CD4-positive, alpha-beta T cell (primary cell): ENCODE measurements at regions not wholly inside any gene's neighbourhood (a gene's known extent, or its start where the extent isn't known, plus 50 kb on each side); places are given as distances from the start of the nearest gene placed in this dataset.

Experiments used
- ATAC-seq: fragments of 200-7000 bp; cut with Tn5 transposase; one replicate; pipeline ENCODE4 v1.10.0; 2022; ENCODE audit warnings: mild to moderate bottlenecking; ENCODE audit not compliant: poor library complexity
- CTCF ChIA-PET: fragments of 350-600 bp; sonication (Branson Sonifier 250); formaldehyde crosslinking; loops from one replicate; lab custom pipeline; 2021; ENCODE audit warnings: antibody characterized with exemption, inconsistent platforms; lab: Charles Lee
- POLR2A ChIA-PET: fragments of 350-600 bp; sonication (Branson Sonifier 250); formaldehyde crosslinking; loops from one replicate; lab custom pipeline; 2021; ENCODE audit warnings: antibody characterized with exemption, inconsistent platforms; lab: Charles Lee
- DNase-seq, 14 experiments: peaks; one replicate each; pipeline ENCODE4 v3.0.0-alpha.2; 2013 to 2020; ENCODE audit warnings: mixed read lengths in 2 of 14
- H3K27ac ChIP-seq, 2 donors: one replicate each; pipeline versions ENCODE4 v1.5.1 to v1.7.0; 2013; ENCODE audit warnings: low read length in 2 of 2, low read depth in 1 of 2, mild to moderate bottlenecking in 1 of 2
- H3K27me3 ChIP-seq, 2 experiments: 1 replicate in 1 of 2; 2 replicates in 1 of 2; pipeline versions ENCODE4 v1.6.1 to v1.7.0; 2013; ENCODE audit warnings: low read length in 2 of 2, control low read depth in 1 of 2, mild to moderate bottlenecking in 1 of 2, moderate library complexity in 1 of 2; ENCODE audit not compliant: insufficient read depth in 2 of 2, control insufficient read depth in 1 of 2
- H3K36me3 ChIP-seq: one replicate; pipeline ENCODE4 v1.6.1; 2013; ENCODE audit warnings: low read length, control low read depth; ENCODE audit not compliant: insufficient read depth
- H3K4me1 ChIP-seq: one replicate; pipeline ENCODE4 v1.6.1; 2013; ENCODE audit warnings: low read length, control low read depth; ENCODE audit not compliant: insufficient read depth
- H3K4me3 ChIP-seq: one replicate; pipeline ENCODE4 v1.5.1; 2013; ENCODE audit warnings: mild to moderate bottlenecking, low read length, moderate library complexity
- H3K9me3 ChIP-seq, 2 experiments: 1 replicate in 1 of 2; 2 replicates in 1 of 2; pipeline versions ENCODE4 v1.6.1 to v1.7.0; 2013; ENCODE audit warnings: low read length in 2 of 2, mild to moderate bottlenecking in 2 of 2, control low read depth in 1 of 2, moderate library complexity in 1 of 2; ENCODE audit not compliant: control insufficient read depth in 1 of 2, insufficient read depth in 1 of 2
- H3K27ac Mint-ChIP-seq: one replicate; pipeline ENCODE4 v1.8.0; 2020; ENCODE audit warnings: mixed read lengths
- H3K27me3 Mint-ChIP-seq: one replicate; pipeline ENCODE4 v1.8.0; 2021; ENCODE audit warnings: mixed read lengths
- H3K36me3 Mint-ChIP-seq: one replicate; pipeline ENCODE4 v1.8.0; 2021; ENCODE audit warnings: low read depth, mixed read lengths
- H3K4me1 Mint-ChIP-seq: one replicate; pipeline ENCODE4 v1.8.0; 2021; ENCODE audit warnings: low read depth, mixed read lengths
- H3K4me3 Mint-ChIP-seq: one replicate; pipeline ENCODE4 v1.8.0; 2020; ENCODE audit warnings: mild to moderate bottlenecking, mixed read lengths
- H3K9me3 Mint-ChIP-seq: one replicate; pipeline ENCODE4 v1.8.0; 2020; ENCODE audit warnings: mixed read lengths
- intact Hi-C, 2 experiments: fragments of 100-400 bp; cut with DNase I in 1 of 2; cut with micrococcal nuclease in 1 of 2; formaldehyde crosslinking; loops; one replicate each; pipeline versions ENCODE4 v1.15.1 to v1.9.0; 2023 to 2025; cut with DNase I, micrococcal nuclease
- TF ChIP-seq, protein P1 (sequence below): fragments of 200-600 bp; IDR thresholded peaks from one replicate; pipeline ENCODE4 v1.8.0; 2022; ENCODE audit warnings: antibody characterized with exemption, mild to moderate bottlenecking

- no peaks in the 10 kb centered on the region for H3K9me3 Mint-ChIP-seq
- peaks cover 13 to 14% of the 10 kb centered on the region in 2 experiments for H3K27me3 ChIP-seq
These were observed 88.9 kb upstream of the RANBP3L start for GRCh38 chr5:36390640-36391039.

DNA sequence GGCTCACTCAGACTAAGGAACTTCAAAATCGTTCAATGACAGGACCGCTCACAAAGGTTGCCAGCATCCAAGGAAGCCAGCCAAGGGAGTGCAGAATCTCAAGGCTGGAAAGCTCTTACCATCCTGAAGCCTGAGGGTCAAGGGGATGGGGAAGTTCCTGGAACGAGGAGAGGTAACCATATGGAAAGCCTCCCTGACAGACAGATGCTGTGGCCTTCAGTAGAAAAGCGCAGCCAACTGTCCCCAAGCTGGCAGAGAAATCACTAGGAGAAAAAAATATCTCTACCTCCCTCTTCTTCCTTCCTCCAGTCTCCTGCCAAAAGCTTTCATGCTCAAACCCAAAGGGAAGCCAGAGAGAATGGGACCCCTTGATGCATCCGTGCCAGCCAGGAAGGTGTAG lies 90.5 kb upstream of the RANBP3L start:
- TF ChIP-seq, protein P1, sequence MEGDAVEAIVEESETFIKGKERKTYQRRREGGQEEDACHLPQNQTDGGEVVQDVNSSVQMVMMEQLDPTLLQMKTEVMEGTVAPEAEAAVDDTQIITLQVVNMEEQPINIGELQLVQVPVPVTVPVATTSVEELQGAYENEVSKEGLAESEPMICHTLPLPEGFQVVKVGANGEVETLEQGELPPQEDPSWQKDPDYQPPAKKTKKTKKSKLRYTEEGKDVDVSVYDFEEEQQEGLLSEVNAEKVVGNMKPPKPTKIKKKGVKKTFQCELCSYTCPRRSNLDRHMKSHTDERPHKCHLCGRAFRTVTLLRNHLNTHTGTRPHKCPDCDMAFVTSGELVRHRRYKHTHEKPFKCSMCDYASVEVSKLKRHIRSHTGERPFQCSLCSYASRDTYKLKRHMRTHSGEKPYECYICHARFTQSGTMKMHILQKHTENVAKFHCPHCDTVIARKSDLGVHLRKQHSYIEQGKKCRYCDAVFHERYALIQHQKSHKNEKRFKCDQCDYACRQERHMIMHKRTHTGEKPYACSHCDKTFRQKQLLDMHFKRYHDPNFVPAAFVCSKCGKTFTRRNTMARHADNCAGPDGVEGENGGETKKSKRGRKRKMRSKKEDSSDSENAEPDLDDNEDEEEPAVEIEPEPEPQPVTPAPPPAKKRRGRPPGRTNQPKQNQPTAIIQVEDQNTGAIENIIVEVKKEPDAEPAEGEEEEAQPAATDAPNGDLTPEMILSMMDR: no peak
- Mint-ChIP-seq H3K4me3 (no peak overlapping the region), H3K36me3 (no peaks in the 10 kb centered on the region), H3K4me1 (no peaks in the 10 kb centered on the region), H3K9me3 (no peaks in the 10 kb centered on the region), H3K27me3 (peaks cover 26% of the 10 kb centered on the region), H3K27ac (no peak overlapping the region)
- no peak for DNase-seq
- H3K27ac ChIP-seq: no peak overlapping the region
- H3K36me3 ChIP-seq: no peaks in the 10 kb centered on the region
- no peak for ATAC-seq
- no peaks in the 10 kb centered on the region for H3K4me1 ChIP-seq
- H3K4me3 ChIP-seq: no peak overlapping the region
- ChIA-PET CTCF (no interaction called here), POLR2A (no interaction called here)
- H3K9me3 ChIP-seq: no peaks in the 10 kb centered on the region
- H3K27me3 ChIP-seq: peaks cover 13 to 14% of the 10 kb centered on the region in 2 experiments
- intact Hi-C loops: no loop called here

More at GRCh38 chr5:36390640-36391039, 88.9 kb upstream of the RANBP3L start:
- POLR2A ChIA-PET: no interaction called here
- Mint-ChIP-seq H3K27ac (no peak overlapping the region), H3K4me3 (no peak overlapping the region), H3K36me3 (no peaks in the 10 kb centered on the region), H3K27me3 (peaks cover 29% of the 10 kb centered on the region), H3K4me1 (no peaks in the 10 kb centered on the region)
- no peaks in the 10 kb centered on the region for H3K9me3 ChIP-seq
- ATAC-seq: no peak
- H3K36me3 ChIP-seq: no peaks in the 10 kb centered on the region
- H3K4me1 ChIP-seq: no peaks in the 10 kb centered on the region
- intact Hi-C loops: no loop called here
- CTCF ChIA-PET: no interaction called here
- no peak overlapping the region for H3K4me3 ChIP-seq
- TF ChIP-seq, protein P1: no peak
- no peak overlapping the region for H3K27ac ChIP-seq
- DNase-seq: no peak

GRCh38 chr5:36392818-36393217 lies 91.1 kb upstream of the RANBP3L start:
- peaks cover 25% of the 10 kb centered on the region for H3K27me3 Mint-ChIP-seq
- TF ChIP-seq, protein P1: no peak

More at GRCh38 chr5:36392818-36393217, 91.1 kb upstream of the RANBP3L start:
- Mint-ChIP-seq H3K27ac (no peak overlapping the region), H3K4me3 (no peak overlapping the region), H3K36me3 (no peaks in the 10 kb centered on the region), H3K9me3 (no peaks in the 10 kb centered on the region), H3K4me1 (no peaks in the 10 kb centered on the region)
- ATAC-seq: no peak
- intact Hi-C loops: no loop called here
- Histone ChIP-seq H3K27me3 (peaks cover 11 to 12% of the 10 kb centered on the region in 2 experiments), H3K27ac (no peak overlapping the region), H3K36me3 (no peaks in the 10 kb centered on the region), H3K4me3 (no peak overlapping the region), H3K4me1 (no peaks in the 10 kb centered on the region), H3K9me3 (no peaks in the 10 kb centered on the region)
- CTCF ChIA-PET: interaction anchor here (0.6 kb wide), 1 partner anchor 151 kb away, joined by 3 read pairs; the partner anchor contains the start of gene NADK2
- no peak for DNase-seq
- POLR2A ChIA-PET: no interaction called here
